GM12892 (cell line): ENCODE measurements at regions not wholly inside any gene's neighbourhood (a gene's known extent, or its start where the extent isn't known, plus 50 kb on each side); places are given as distances from the start of the nearest gene placed in this dataset.

Experiments
- POLR2A ChIP-seq: IDR thresholded peaks from 2 replicates; pipeline ENCODE4 v1.6.1; 2011; ENCODE audit warnings: low read depth, low read length, control low read depth
- POLR2AphosphoS5 ChIP-seq: IDR thresholded peaks from 2 replicates; pipeline ENCODE4 v1.6.1; 2011; ENCODE audit warnings: low read depth, low read length, control low read depth

DNA sequence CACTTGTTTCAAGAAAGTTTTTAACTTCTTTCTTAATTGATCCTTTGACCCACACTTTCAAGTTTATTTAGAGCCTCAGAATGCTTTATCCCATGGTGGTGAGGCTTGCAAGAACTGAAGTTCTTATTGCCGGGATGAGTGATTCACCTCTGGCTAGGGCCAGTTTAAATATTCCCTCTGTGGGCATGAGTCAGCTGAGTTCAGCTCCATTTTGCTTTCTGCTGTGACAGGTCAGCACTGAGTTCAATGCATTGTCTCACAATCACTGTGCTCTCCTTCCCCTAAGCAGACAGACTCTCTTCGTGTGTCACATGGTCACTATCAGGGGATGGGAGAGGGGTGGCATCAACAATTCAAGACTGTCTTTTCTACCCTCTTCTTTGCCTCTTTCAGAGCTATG lies 514.6 kb upstream of the FBXO33 start:
- no peak for TF ChIP-seq POLR2AphosphoS5
- no peak for TF ChIP-seq POLR2A
